ENCODE measurements at regions not wholly inside any gene's neighbourhood (a gene's known extent, or its start where the extent isn't known, plus 50 kb on each side); places are given as distances from the start of the nearest gene placed in this dataset.

DNA sequence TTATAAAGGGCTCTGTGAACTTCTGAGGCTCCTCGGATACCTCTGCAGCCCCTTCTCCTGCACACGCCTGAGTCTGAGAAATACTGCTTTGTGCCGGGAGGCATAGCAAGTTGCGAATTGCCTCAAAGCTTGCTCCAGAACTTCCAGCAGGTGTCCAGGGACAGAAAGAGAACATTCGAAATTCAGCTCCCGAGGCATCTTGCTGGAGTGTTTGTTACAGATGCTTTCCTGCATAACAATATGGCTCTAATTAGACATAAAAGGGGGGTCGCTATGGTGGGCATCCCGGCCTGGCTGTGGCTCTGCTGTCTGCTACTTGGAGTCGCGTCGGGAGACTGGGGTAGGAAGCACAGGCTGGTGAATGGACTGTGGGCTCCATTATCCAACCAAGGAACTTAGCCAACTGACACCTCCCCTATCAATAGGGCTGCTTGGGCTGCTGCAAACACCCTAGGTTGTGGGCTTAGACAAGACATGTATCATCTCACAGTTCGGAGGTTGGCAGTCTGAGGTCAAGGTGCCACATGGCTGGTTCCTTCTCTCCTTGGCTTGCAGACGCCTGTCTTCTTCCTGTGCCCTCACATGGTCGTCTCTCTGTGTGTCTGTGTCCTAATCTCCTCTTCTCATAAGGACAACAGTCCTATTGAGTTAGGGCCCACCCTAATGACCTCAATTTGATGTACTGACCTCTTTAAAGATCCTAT is 607.0 kb downstream of the NPHP4 start:
- H3K4me3 ChIP-seq (ENCODE audit: low read length): no peak overlapping the region
- TF ChIP-seq, protein P1, sequence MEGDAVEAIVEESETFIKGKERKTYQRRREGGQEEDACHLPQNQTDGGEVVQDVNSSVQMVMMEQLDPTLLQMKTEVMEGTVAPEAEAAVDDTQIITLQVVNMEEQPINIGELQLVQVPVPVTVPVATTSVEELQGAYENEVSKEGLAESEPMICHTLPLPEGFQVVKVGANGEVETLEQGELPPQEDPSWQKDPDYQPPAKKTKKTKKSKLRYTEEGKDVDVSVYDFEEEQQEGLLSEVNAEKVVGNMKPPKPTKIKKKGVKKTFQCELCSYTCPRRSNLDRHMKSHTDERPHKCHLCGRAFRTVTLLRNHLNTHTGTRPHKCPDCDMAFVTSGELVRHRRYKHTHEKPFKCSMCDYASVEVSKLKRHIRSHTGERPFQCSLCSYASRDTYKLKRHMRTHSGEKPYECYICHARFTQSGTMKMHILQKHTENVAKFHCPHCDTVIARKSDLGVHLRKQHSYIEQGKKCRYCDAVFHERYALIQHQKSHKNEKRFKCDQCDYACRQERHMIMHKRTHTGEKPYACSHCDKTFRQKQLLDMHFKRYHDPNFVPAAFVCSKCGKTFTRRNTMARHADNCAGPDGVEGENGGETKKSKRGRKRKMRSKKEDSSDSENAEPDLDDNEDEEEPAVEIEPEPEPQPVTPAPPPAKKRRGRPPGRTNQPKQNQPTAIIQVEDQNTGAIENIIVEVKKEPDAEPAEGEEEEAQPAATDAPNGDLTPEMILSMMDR (IDR thresholded peaks at IDR 0.05; ENCODE audit: insufficient read depth, low read depth, low read length, missing control alignments): no peak
- DNase-seq (ENCODE audit: low read depth): no peak

DNA sequence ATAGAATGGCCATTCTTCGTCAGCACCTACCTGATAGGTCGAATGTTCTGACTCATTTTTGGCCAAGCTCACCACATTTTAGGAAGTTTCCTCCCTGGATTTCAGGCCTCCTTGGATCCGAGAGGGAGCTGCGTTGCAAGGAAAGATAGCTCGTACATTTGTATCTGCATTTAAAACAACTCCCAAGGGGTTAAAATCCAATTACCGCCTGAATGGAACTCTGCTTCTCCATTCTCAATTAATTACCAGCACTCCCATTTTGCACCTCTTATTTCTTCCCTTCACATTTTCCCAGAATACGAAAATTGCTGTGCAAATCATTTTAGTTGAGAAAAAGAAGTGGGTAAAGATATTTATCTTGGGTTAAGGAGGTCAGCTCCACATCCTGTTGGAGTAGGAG is 610.7 kb downstream of the NPHP4 start:
- TF ChIP-seq, protein P1 (IDR thresholded peaks at IDR 0.05; ENCODE audit: insufficient read depth, low read depth, low read length, missing control alignments): no peak
- no peak for DNase-seq (ENCODE audit: low read depth)

DNA sequence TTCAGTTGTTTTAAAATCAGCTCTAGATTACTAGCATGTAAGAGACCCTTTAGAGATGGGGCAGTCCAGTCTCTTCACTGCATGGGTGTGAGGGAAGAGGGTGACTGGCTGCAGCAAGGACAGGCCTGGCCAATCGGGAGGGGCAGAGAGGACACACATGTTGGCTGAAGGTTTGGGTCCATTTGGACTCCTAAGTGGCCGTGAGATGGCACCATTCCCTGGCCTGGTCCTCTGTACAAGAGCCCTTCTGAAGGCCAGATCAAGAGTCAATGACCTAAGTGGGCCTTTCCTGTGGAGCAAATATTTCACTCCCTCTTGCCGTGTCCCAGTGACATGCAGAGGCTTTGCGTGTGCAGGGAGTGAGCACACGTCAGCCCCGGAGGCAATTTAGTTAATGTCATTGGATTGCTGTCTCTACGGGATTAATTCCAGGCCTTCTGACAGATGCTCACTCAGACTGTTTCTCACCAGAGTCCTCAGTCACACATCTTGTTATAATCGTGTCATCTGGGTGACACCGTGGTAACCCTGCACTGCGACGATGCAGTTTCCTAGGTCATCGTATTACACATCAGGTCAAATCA is 613.0 kb downstream of the NPHP4 start:
- H3K4me3 ChIP-seq (ENCODE audit: low read length): no peak overlapping the region
- TF ChIP-seq, protein P1 (IDR thresholded peaks at IDR 0.05; ENCODE audit: insufficient read depth, low read depth, low read length, missing control alignments): no peak
- DNase-seq (ENCODE audit: low read depth): no peak

More for the DNA sequence above, 610.7 kb downstream of the NPHP4 start:
- H3K4me3 ChIP-seq (ENCODE audit: low read length): no peak overlapping the region

DNA sequence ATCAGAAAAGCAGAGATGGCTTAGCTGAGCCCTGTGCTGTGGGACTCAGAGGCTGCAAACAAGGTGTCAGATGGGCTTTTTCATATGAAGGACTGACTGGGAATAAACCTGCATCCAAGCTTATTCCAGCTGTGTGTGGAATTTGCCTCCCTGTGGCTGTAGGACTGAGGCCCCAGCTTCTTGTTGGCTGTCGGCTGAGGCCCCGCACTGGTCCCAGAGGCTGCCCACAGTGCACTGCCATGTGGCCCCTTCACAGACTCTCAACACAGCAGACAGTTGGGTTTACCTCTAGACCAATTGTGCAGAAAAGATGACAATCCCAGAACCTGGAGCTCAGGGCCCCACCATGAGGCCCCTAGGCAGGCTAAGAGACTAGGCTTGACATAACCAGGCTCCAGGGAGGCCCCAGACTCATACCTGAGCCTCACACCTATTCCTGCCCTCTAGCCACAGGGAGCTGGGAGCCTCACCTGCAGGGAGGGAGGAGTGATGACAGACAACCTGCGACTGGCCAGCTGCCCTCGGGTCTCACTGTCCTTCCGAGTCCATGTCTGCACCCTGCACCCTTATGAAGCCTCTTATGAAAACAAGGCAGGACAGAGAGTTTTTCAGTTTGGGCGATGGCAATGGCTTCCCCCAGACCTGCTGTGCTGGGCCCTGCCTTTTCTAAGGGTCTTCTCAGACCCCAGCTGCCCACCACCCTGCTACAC is 615.5 kb downstream of the NPHP4 start:
- TF ChIP-seq, protein P1 (IDR thresholded peaks at IDR 0.05; ENCODE audit: insufficient read depth, low read depth, low read length, missing control alignments): no peak
- DNase-seq (ENCODE audit: low read depth): no peak
- no peak overlapping the region for H3K4me3 ChIP-seq (ENCODE audit: low read length)

DNA sequence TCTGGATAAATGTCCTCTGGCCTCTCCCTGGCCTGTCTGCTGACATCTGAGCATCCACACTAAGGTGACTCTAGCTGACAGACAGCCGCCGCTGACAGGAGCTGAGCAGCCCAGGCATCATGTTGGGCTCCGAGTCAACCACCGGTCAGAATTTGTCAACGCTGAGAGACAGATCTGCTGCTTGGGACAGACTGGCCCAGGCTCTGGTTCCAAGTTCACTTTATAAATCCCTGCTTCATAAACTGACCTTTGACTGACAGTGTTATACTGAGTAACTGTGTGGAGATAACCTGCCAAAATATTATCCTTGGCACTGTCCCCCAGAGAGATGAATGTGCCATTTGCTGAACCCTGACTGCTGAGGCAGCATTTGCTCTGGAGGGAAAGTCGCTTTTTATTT is 616.7 kb downstream of the NPHP4 start:
- no peak for DNase-seq (ENCODE audit: low read depth)
- TF ChIP-seq, protein P1 (IDR thresholded peaks at IDR 0.05; ENCODE audit: insufficient read depth, low read depth, low read length, missing control alignments): no peak

DNA sequence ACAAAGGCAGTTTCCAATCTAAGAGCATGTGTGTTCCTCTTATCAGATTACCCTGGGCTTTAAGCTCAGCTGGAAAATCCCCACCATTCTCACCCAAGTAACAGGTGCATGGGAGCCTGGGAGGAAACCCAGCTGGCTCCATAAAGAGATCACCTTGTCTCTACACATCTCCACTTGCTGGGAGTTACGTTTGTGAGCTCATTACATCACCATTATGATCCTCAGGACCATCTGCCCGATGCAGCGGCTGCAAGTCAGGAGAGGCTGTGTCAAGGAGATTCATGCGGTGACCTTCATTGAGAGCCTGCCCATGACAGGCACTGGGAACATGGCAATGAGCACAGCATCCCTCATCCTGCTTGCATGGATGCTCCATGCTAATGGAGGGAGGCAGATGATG is 618.0 kb downstream of the NPHP4 start:
- no peak for DNase-seq (ENCODE audit: low read depth)
- TF ChIP-seq, protein P1 (IDR thresholded peaks at IDR 0.05; ENCODE audit: insufficient read depth, low read depth, low read length, missing control alignments): no peak

More for the DNA sequence above, 616.7 kb downstream of the NPHP4 start:
- H3K4me3 ChIP-seq (ENCODE audit: low read length): no peak overlapping the region

More for the DNA sequence above, 618.0 kb downstream of the NPHP4 start:
- no peak overlapping the region for H3K4me3 ChIP-seq (ENCODE audit: low read length)
